ENCODE measurements at regions not wholly inside any gene's neighbourhood (a gene's known extent, or its start where the extent isn't known, plus 50 kb on each side); places are given as distances from the start of the nearest gene placed in this dataset.

- no peak for DNase-seq (ENCODE audit: low read depth)
Observed at GRCh38 chr14:101109347-101109638, 205.8 kb upstream of the RTL1 start.

- DNase-seq (ENCODE audit: low read depth) = no peak
Observed at GRCh38 chr14:101109981-101110728, 206.6 kb upstream of the RTL1 start.

- DNase-seq (ENCODE audit: low read depth) = no peak
Observed at GRCh38 chr14:101110729-101111619, 207.5 kb upstream of the RTL1 start.

GRCh38 chr14:101111620-101112290 is 208.2 kb upstream of the RTL1 start:
- no peak for DNase-seq (ENCODE audit: low read depth)

- no peak for DNase-seq (ENCODE audit: low read depth)
Observed at GRCh38 chr14:101112351-101113107, 209.0 kb upstream of the RTL1 start.

- DNase-seq (ENCODE audit: low read depth) = no peak
Observed at GRCh38 chr14:101113108-101113612, 209.6 kb upstream of the RTL1 start.

GRCh38 chr14:101113835-101114725 is 210.6 kb upstream of the RTL1 start:
- DNase-seq (ENCODE audit: low read depth) = no peak

GRCh38 chr14:101114726-101115515 is 211.4 kb upstream of the RTL1 start:
- no peak for DNase-seq (ENCODE audit: low read depth)

GRCh38 chr14:101115652-101116051 is 212.1 kb upstream of the RTL1 start:
- DNase-seq (ENCODE audit: low read depth) = no peak

GRCh38 chr14:101116065-101116464 is 212.5 kb upstream of the RTL1 start:
- DNase-seq (ENCODE audit: low read depth) = no peak

GRCh38 chr14:101116486-101117130 is 213.1 kb upstream of the RTL1 start:
- DNase-seq (ENCODE audit: low read depth) = no peak

- DNase-seq (ENCODE audit: low read depth) = no peak
Observed at GRCh38 chr14:101117543-101117942, 214.0 kb upstream of the RTL1 start.

- DNase-seq (ENCODE audit: low read depth) = no peak
Observed at GRCh38 chr14:101118233-101118632, 214.7 kb upstream of the RTL1 start.

GRCh38 chr14:101118746-101119591 is 215.4 kb upstream of the RTL1 start:
- no peak for DNase-seq (ENCODE audit: low read depth)

- no peak for DNase-seq (ENCODE audit: low read depth)
Observed at GRCh38 chr14:101119830-101120571, 216.5 kb upstream of the RTL1 start.

GRCh38 chr14:101120641-101121507 is 217.4 kb upstream of the RTL1 start:
- DNase-seq (ENCODE audit: low read depth) = no peak
